Dendritic cell treated with granulocyte-macrophage colony-stimulating factor and Interleukin-4, amounts not matched to agents 40 ng/mL and 50 ng/mL, for 4 days (primary cell): ENCODE measurements at regions not wholly inside any gene's neighbourhood (a gene's known extent, or its start where the extent isn't known, plus 50 kb on each side); places are given as distances from the start of the nearest gene placed in this dataset.

Source experiments
- H3K27ac Mint-ChIP-seq: one replicate; pipeline ENCODE4 v1.8.0; 2022; ENCODE audit warnings: mild to moderate bottlenecking, mixed read lengths
- H3K27me3 Mint-ChIP-seq: one replicate; pipeline ENCODE4 v1.8.0; 2022; ENCODE audit warnings: mild to moderate bottlenecking, mixed read lengths
- H3K36me3 Mint-ChIP-seq: one replicate; pipeline ENCODE4 v1.8.0; 2022; ENCODE audit warnings: low read depth, mixed read lengths
- H3K4me1 Mint-ChIP-seq: one replicate; pipeline ENCODE4 v1.8.0; 2022; ENCODE audit warnings: low read depth, mixed read lengths
- H3K4me3 Mint-ChIP-seq: one replicate; pipeline ENCODE4 v1.8.0; 2022; ENCODE audit warnings: mild to moderate bottlenecking, moderate library complexity, mixed read lengths
- H3K9me3 Mint-ChIP-seq: one replicate; pipeline ENCODE4 v1.8.0; 2022; ENCODE audit warnings: mixed read lengths
- intact Hi-C: fragments of 100-400 bp; cut with micrococcal nuclease; formaldehyde crosslinking; loops from one replicate; pipeline ENCODE4 v1.15.0; 2022

DNA sequence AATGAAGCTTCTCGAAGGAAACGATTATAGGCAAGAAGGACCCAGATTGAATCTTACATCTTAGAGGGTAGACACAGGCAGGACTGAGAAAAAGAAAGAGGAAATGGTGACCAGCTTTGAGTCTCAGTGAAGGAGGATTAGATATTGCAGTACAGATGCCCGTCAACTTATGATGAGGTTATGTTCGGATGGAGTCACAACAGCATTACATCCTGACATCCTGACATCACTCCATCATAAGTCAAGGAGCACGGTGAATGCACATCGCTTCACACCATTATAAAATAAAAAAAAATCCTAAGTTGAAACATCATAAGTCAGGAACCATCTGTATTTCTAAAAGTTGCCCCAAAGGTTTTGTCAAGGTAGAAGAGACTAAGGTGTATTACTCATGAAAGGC lies 312.3 kb upstream of the PLXNA2 start:
- Mint-ChIP-seq H3K36me3 (no peaks in the 10 kb centered on the region), H3K9me3 (no peaks in the 10 kb centered on the region), H3K4me1 (no peaks in the 10 kb centered on the region)

GRCh38 chr1:208557046-208557722 lies 313.0 kb upstream of the PLXNA2 start:
- Mint-ChIP-seq H3K36me3 (no peaks in the 10 kb centered on the region), H3K4me1 (no peaks in the 10 kb centered on the region), H3K27me3 (peaks cover 1% of the 10 kb centered on the region), H3K4me3 (no peak overlapping the region), H3K9me3 (no peaks in the 10 kb centered on the region), H3K27ac (no peak overlapping the region)
- intact Hi-C loops, result no loop called here

More for the DNA sequence above, 312.3 kb upstream of the PLXNA2 start:
- Mint-ChIP-seq H3K4me3 (no peak overlapping the region), H3K27me3 (peaks cover 1% of the 10 kb centered on the region), H3K27ac (no peak overlapping the region)
- intact Hi-C loops, result no loop called here

GRCh38 chr1:208557723-208558094 lies 313.5 kb upstream of the PLXNA2 start:
- intact Hi-C loops, result no loop called here
- peaks cover under 1% of the 10 kb centered on the region for H3K27me3 Mint-ChIP-seq
- no peaks in the 10 kb centered on the region for H3K9me3 Mint-ChIP-seq
- H3K27ac Mint-ChIP-seq, result no peak overlapping the region
- H3K4me1 Mint-ChIP-seq, result no peaks in the 10 kb centered on the region
- no peak overlapping the region for H3K4me3 Mint-ChIP-seq
- H3K36me3 Mint-ChIP-seq, result no peaks in the 10 kb centered on the region

- intact Hi-C loops, result no loop called here
- H3K36me3 Mint-ChIP-seq, result no peaks in the 10 kb centered on the region
- no peaks in the 10 kb centered on the region for H3K27me3 Mint-ChIP-seq
- no peak overlapping the region for H3K4me3 Mint-ChIP-seq
- H3K9me3 Mint-ChIP-seq, result no peaks in the 10 kb centered on the region
- H3K4me1 Mint-ChIP-seq, result no peaks in the 10 kb centered on the region
- H3K27ac Mint-ChIP-seq, result no peak overlapping the region
Observed at GRCh38 chr1:208559597-208560329, 315.6 kb upstream of the PLXNA2 start.

- H3K36me3 Mint-ChIP-seq, result no peaks in the 10 kb centered on the region
- H3K4me3 Mint-ChIP-seq, result no peak overlapping the region
- H3K9me3 Mint-ChIP-seq, result no peaks in the 10 kb centered on the region
- H3K27ac Mint-ChIP-seq, result no peak overlapping the region
- no peaks in the 10 kb centered on the region for H3K4me1 Mint-ChIP-seq
- H3K27me3 Mint-ChIP-seq, result no peaks in the 10 kb centered on the region
- intact Hi-C loops, result no loop called here
Observed at GRCh38 chr1:208562151-208562960, 318.2 kb upstream of the PLXNA2 start.

DNA sequence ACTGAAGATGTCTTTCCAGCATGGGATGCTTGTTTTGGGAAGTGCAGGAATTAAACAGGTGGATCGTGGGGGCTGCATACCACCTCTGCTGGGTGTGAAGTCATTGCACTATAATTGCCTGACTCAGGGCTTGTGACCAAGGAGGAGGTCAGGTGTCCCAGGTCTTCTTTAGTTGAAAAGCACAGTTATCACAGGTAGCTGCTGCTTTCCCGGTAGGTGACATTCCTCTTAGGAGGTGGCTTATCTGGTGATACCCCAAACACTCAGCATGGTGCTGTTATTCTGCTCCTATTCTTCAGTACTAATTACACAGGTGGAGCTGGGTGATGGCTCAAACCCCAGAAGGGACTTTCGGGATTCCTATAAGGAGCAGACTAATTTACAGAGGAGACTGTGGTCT lies 320.3 kb upstream of the PLXNA2 start:
- H3K27ac Mint-ChIP-seq, result no peak overlapping the region

DNA sequence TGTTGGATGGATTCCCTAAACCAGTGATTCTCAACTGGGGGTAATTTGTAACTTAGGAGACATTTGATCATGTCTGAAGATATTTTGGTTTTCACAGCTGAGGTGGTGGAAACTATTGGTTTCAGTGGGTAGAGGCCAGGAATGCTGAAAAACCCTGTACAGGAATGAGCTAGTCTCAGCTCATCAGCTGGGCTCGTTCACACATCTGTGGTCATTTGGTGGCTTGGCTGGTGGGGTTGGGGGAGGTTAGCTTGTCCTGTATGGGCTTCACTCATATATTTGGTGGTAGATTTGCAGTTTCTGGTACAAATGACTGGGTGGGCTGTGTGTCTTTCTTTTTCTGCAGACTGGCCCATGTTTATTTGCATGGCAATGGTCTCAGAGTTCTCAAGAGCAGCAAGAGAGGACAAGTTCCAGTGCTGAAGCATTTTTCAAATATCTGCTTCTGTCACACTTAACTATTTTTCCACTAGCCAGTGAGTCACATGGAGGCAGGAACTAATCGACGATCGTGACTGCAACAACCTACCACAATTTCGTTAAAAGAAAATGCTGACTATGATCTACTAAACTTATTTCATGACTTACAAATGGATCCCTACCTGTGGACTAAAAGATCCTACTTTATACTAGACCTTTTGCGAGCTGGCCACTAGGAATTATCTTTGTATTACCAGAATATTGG lies 321.7 kb upstream of the PLXNA2 start:
- H3K27ac Mint-ChIP-seq, result no peak overlapping the region
- intact Hi-C loops, result no loop called here
- no peak overlapping the region for H3K4me3 Mint-ChIP-seq
- H3K4me1 Mint-ChIP-seq, result no peaks in the 10 kb centered on the region
- H3K27me3 Mint-ChIP-seq, result no peaks in the 10 kb centered on the region
- H3K9me3 Mint-ChIP-seq, result peaks cover 8% of the 10 kb centered on the region
- no peaks in the 10 kb centered on the region for H3K36me3 Mint-ChIP-seq

More for the DNA sequence above, 320.3 kb upstream of the PLXNA2 start:
- Mint-ChIP-seq H3K36me3 (no peaks in the 10 kb centered on the region), H3K27me3 (no peaks in the 10 kb centered on the region), H3K9me3 (peaks cover under 1% of the 10 kb centered on the region), H3K4me3 (no peak overlapping the region), H3K4me1 (no peaks in the 10 kb centered on the region)
- intact Hi-C loops, result no loop called here

- H3K9me3 Mint-ChIP-seq, result peaks cover 8% of the 10 kb centered on the region
- no peak overlapping the region for H3K4me3 Mint-ChIP-seq
- H3K27ac Mint-ChIP-seq, result no peak overlapping the region
- H3K27me3 Mint-ChIP-seq, result no peaks in the 10 kb centered on the region
- H3K4me1 Mint-ChIP-seq, result no peaks in the 10 kb centered on the region
- H3K36me3 Mint-ChIP-seq, result no peaks in the 10 kb centered on the region
- intact Hi-C loops, result no loop called here
Observed at GRCh38 chr1:208569181-208569580, 325.0 kb upstream of the PLXNA2 start.

DNA sequence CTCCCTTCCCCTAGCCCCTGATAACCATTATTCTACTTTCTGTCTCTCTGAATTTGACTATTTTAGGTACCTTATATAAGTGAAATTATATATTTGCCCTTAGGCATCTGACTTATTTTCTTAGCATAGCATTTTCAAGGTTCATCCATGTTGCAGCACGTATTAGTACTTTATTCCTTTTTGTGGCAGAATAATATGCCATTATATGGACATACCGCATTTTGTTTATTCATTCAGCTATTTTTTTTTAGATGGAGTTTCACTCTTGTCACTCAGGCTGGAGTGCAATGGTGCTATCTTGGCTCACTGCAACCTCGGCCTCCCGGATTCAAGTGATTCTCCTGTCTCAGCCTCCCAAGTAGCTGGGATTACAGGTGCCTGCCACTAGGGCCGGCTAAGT lies 326.2 kb upstream of the PLXNA2 start:
- intact Hi-C loops, result no loop called here
- Mint-ChIP-seq H3K27me3 (no peaks in the 10 kb centered on the region), H3K27ac (no peak overlapping the region), H3K4me3 (no peak overlapping the region), H3K9me3 (peaks cover 8% of the 10 kb centered on the region), H3K4me1 (no peaks in the 10 kb centered on the region), H3K36me3 (no peaks in the 10 kb centered on the region)

DNA sequence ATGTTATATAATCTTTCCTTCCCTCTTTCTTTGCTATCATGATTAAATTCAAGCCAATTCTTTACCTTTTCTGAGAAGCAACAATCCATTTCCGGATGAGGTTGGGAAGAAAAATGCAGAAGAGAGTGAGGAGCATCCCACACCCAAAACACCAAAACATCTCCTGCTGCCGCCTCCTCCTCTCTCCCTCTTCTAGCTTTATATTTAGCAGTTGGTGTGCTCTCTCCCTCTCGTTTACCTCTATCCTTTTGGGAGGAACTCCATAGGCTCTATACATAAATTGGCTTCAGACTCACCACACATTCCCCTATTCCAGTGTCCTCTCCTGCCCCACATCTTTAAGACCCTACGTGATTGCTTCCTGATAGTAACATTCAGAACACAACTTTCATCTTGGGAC lies 332.2 kb upstream of the PLXNA2 start:
- no peak overlapping the region for H3K4me3 Mint-ChIP-seq
- H3K9me3 Mint-ChIP-seq, result no peaks in the 10 kb centered on the region
- intact Hi-C loops, result no loop called here
- H3K36me3 Mint-ChIP-seq, result no peaks in the 10 kb centered on the region
- no peaks in the 10 kb centered on the region for H3K27me3 Mint-ChIP-seq
- H3K4me1 Mint-ChIP-seq, result no peaks in the 10 kb centered on the region
- H3K27ac Mint-ChIP-seq, result no peak overlapping the region

DNA sequence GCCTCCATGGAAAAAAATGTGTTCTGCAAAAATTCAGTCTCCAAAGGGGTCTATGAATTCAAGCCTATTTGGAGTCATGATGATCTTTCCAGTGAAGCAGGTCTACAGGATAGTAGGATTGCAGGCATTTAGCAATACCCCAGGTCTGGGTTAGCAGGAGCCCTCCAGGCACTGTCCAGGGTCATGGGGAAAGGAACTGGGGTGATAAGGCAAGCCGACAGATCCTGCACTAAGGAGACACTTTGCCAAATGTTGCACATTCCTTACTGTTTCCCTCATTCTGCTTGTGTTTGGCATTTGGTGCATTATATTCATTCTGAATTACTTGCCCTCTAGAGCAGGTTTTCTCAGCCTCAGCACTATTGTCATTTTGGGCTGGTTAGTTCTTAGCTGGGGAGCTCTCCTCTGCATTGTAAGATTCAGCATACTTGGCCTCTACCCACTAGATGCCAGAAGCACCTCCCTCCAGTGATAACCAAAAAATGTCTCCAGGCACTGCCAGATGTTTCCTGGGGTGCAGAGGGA lies 333.3 kb upstream of the PLXNA2 start:
- H3K27me3 Mint-ChIP-seq, result no peaks in the 10 kb centered on the region
- intact Hi-C loops, result no loop called here
- no peaks in the 10 kb centered on the region for H3K36me3 Mint-ChIP-seq
- no peak overlapping the region for H3K4me3 Mint-ChIP-seq
- no peak overlapping the region for H3K27ac Mint-ChIP-seq
- H3K4me1 Mint-ChIP-seq, result no peaks in the 10 kb centered on the region
- H3K9me3 Mint-ChIP-seq, result no peaks in the 10 kb centered on the region

DNA sequence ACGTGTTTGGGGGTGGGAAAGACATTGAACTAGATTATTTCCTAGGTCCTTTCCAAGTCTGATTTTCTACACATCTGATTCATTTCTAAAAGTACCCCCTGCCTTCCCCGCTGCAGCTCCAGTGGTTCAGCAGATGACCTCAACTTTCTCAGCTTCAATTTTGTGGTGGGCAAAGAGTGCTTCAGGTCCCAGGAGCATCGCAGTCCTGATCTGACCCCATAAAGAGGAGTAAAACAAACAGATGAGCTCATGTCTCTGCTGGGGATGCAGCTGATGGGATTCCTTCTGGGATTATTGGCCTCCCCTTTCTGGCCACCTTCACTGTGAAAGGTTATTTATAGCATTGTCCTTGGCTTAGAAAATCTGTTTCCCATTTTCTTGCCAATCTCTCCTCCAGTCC lies 337.0 kb upstream of the PLXNA2 start:
- no peak overlapping the region for H3K4me3 Mint-ChIP-seq
- no peak overlapping the region for H3K27ac Mint-ChIP-seq
- no peaks in the 10 kb centered on the region for H3K27me3 Mint-ChIP-seq
- no peaks in the 10 kb centered on the region for H3K4me1 Mint-ChIP-seq
- no peaks in the 10 kb centered on the region for H3K9me3 Mint-ChIP-seq
- intact Hi-C loops, result no loop called here
- no peaks in the 10 kb centered on the region for H3K36me3 Mint-ChIP-seq

GRCh38 chr1:208581667-208582066 lies 337.5 kb upstream of the PLXNA2 start:
- no peak overlapping the region for H3K27ac Mint-ChIP-seq
- H3K9me3 Mint-ChIP-seq, result no peaks in the 10 kb centered on the region
- no peak overlapping the region for H3K4me3 Mint-ChIP-seq
- intact Hi-C loops, result no loop called here
- no peaks in the 10 kb centered on the region for H3K27me3 Mint-ChIP-seq
- no peaks in the 10 kb centered on the region for H3K36me3 Mint-ChIP-seq
- H3K4me1 Mint-ChIP-seq, result no peaks in the 10 kb centered on the region
